CD4-positive, alpha-beta memory T cell (primary cell): ENCODE measurements at regions not wholly inside any gene's neighbourhood (a gene's known extent, or its start where the extent isn't known, plus 50 kb on each side); places are given as distances from the start of the nearest gene placed in this dataset.
A peak's percentile ranks its signal among the peaks of the same experiment; 100 is the strongest.
"Not testable (repeated sequence)": the region's sequence is repeated elsewhere in the genome, so short reads cannot be mapped to it uniquely, and the experiment has no call there.

ENCODE experiments used
- CTCF ChIA-PET: fragments of 350-600 bp; sonication (Branson Sonifier 250); formaldehyde crosslinking; loops from one replicate; lab custom pipeline; 2021; ENCODE audit warnings: inconsistent platforms; ENCODE audit not compliant: partially characterized antibody; lab: Charles Lee
- POLR2A ChIA-PET: fragments of 350-600 bp; sonication (Branson Sonifier 250); formaldehyde crosslinking; loops from one replicate; lab custom pipeline; 2021; ENCODE audit not compliant: partially characterized antibody; lab: Charles Lee
- DNase-seq, 5 donors: peaks; one replicate each; pipeline versions ENCODE4 v3.0.0 to v3.0.0-alpha.2; 2020 to 2022; ENCODE audit warnings: mixed read lengths in 1 of 5
- H3K27ac ChIP-seq: one replicate; pipeline ENCODE4 v1.7.0; 2013; ENCODE audit warnings: low read depth, low read length
- H3K27me3 ChIP-seq: 2 replicates; pipeline ENCODE4 v1.7.0; 2013; ENCODE audit warnings: mild to moderate bottlenecking, low read length, moderate library complexity; ENCODE audit not compliant: insufficient read depth
- H3K36me3 ChIP-seq: 2 replicates; pipeline ENCODE4 v1.7.0; 2013; ENCODE audit warnings: mild to moderate bottlenecking, low read length, moderate library complexity; ENCODE audit not compliant: insufficient read depth
- H3K4me1 ChIP-seq: 2 replicates; pipeline ENCODE4 v1.7.0; 2013; ENCODE audit warnings: mild to moderate bottlenecking, low read length, moderate library complexity; ENCODE audit not compliant: insufficient read depth
- H3K4me3 ChIP-seq, 2 donors: one replicate each; pipeline ENCODE4 v1.7.0; 2013; ENCODE audit warnings: low read length in 2 of 2, mild to moderate bottlenecking in 1 of 2
- H3K9me3 ChIP-seq, 2 donors: one replicate each; pipeline ENCODE4 v1.7.0; 2013; ENCODE audit warnings: low read length in 2 of 2, control low read depth in 1 of 2; ENCODE audit not compliant: control insufficient read depth in 1 of 2
- H3K27ac Mint-ChIP-seq, 7 donors: one replicate each; pipeline ENCODE4 v1.8.0; 2020 to 2021; ENCODE audit warnings: mixed read lengths in 7 of 7, mild to moderate bottlenecking in 6 of 7, inconsistent platforms in 3 of 7, moderate library complexity in 3 of 7
- H3K27me3 Mint-ChIP-seq, 2 donors: one replicate each; pipeline ENCODE4 v1.8.0; 2020 to 2021; ENCODE audit warnings: mixed read lengths in 2 of 2
- H3K36me3 Mint-ChIP-seq, 2 donors: one replicate each; pipeline ENCODE4 v1.8.0; 2020 to 2021; ENCODE audit warnings: mixed read lengths in 2 of 2, inconsistent platforms in 1 of 2, mild to moderate bottlenecking in 1 of 2
- H3K4me1 Mint-ChIP-seq, 4 donors: one replicate each; pipeline ENCODE4 v1.8.0; 2020 to 2021; ENCODE audit warnings: mixed read lengths in 4 of 4, mild to moderate bottlenecking in 1 of 4
- H3K4me3 Mint-ChIP-seq, 8 donors: one replicate each; pipeline ENCODE4 v1.8.0; 2020 to 2021; ENCODE audit warnings: mixed read lengths in 8 of 8, mild to moderate bottlenecking in 7 of 8, moderate library complexity in 6 of 8, inconsistent platforms in 3 of 8
- H3K9me3 Mint-ChIP-seq, 8 donors: one replicate each; pipeline ENCODE4 v1.8.0; 2020 to 2021; ENCODE audit warnings: mixed read lengths in 8 of 8, mild to moderate bottlenecking in 5 of 8, inconsistent platforms in 3 of 8, moderate library complexity in 1 of 8
- intact Hi-C: fragments of 100-400 bp; cut with micrococcal nuclease; formaldehyde crosslinking; loops from one replicate; pipeline ENCODE4 v1.15.1; 2023

- H3K36me3 ChIP-seq, H3K27ac Mint-ChIP-seq, intact Hi-C loops: not testable (repeated sequence)
These were observed 4423.6 kb upstream of the TPTE start for GRCh38 chr21:6097736-6098135.

GRCh38 chr21:6098191-6098935 lies 4423.0 kb upstream of the TPTE start:
- CTCF ChIA-PET, H3K4me1 ChIP-seq, H3K4me3 Mint-ChIP-seq, intact Hi-C loops, H3K27me3 ChIP-seq, DNase-seq, H3K36me3 ChIP-seq, POLR2A ChIA-PET, H3K27ac ChIP-seq, H3K9me3 Mint-ChIP-seq, H3K4me1 Mint-ChIP-seq, H3K9me3 ChIP-seq, H3K27ac Mint-ChIP-seq, H3K36me3 Mint-ChIP-seq, H3K4me3 ChIP-seq, H3K27me3 Mint-ChIP-seq: not testable (repeated sequence)

More at GRCh38 chr21:6097736-6098135, 4423.6 kb upstream of the TPTE start:
- H3K4me1 Mint-ChIP-seq, H3K9me3 Mint-ChIP-seq, H3K36me3 Mint-ChIP-seq, H3K4me3 Mint-ChIP-seq, H3K27me3 ChIP-seq, DNase-seq, H3K27ac ChIP-seq, H3K4me1 ChIP-seq, H3K4me3 ChIP-seq, H3K9me3 ChIP-seq, H3K27me3 Mint-ChIP-seq, POLR2A ChIA-PET, CTCF ChIA-PET: not testable (repeated sequence)

- CTCF ChIA-PET, H3K27me3 Mint-ChIP-seq, DNase-seq: not testable (repeated sequence)
These were observed 4419.8 kb upstream of the TPTE start for GRCh38 chr21:6101588-6101987.

GRCh38 chr21:6104546-6104945 lies 4416.8 kb upstream of the TPTE start:
- H3K27me3 ChIP-seq, intact Hi-C loops, H3K4me3 ChIP-seq, H3K9me3 ChIP-seq, H3K4me1 ChIP-seq, H3K4me1 Mint-ChIP-seq, DNase-seq, H3K4me3 Mint-ChIP-seq, H3K27ac Mint-ChIP-seq, H3K27ac ChIP-seq, CTCF ChIA-PET, POLR2A ChIA-PET, H3K36me3 ChIP-seq, H3K9me3 Mint-ChIP-seq, H3K27me3 Mint-ChIP-seq, H3K36me3 Mint-ChIP-seq: not testable (repeated sequence)

More at GRCh38 chr21:6101588-6101987, 4419.8 kb upstream of the TPTE start:
- H3K27me3 ChIP-seq, H3K4me1 Mint-ChIP-seq, POLR2A ChIA-PET, H3K4me3 ChIP-seq, H3K27ac Mint-ChIP-seq, H3K36me3 Mint-ChIP-seq, H3K4me1 ChIP-seq, H3K9me3 Mint-ChIP-seq, H3K36me3 ChIP-seq, H3K4me3 Mint-ChIP-seq, H3K9me3 ChIP-seq, intact Hi-C loops, H3K27ac ChIP-seq: not testable (repeated sequence)

GRCh38 chr21:6106686-6107567 lies 4414.5 kb upstream of the TPTE start:
- CTCF ChIA-PET, H3K4me3 ChIP-seq, H3K27me3 ChIP-seq, H3K4me3 Mint-ChIP-seq, H3K27me3 Mint-ChIP-seq, POLR2A ChIA-PET, H3K27ac ChIP-seq, H3K9me3 Mint-ChIP-seq, H3K36me3 ChIP-seq, H3K36me3 Mint-ChIP-seq, H3K4me1 ChIP-seq, H3K4me1 Mint-ChIP-seq, H3K27ac Mint-ChIP-seq, H3K9me3 ChIP-seq, intact Hi-C loops: not testable (repeated sequence)
- DNase-seq, result peak in 1 of 5 donors; percentile 8

GRCh38 chr21:6108894-6109293 lies 4412.5 kb upstream of the TPTE start:
- CTCF ChIA-PET, H3K4me1 ChIP-seq, H3K4me1 Mint-ChIP-seq, H3K36me3 Mint-ChIP-seq, H3K27me3 ChIP-seq, H3K27ac Mint-ChIP-seq, H3K4me3 ChIP-seq, H3K27me3 Mint-ChIP-seq, DNase-seq, H3K9me3 Mint-ChIP-seq, H3K9me3 ChIP-seq, H3K4me3 Mint-ChIP-seq, H3K27ac ChIP-seq, POLR2A ChIA-PET, intact Hi-C loops, H3K36me3 ChIP-seq: not testable (repeated sequence)

GRCh38 chr21:6109774-6110173 lies 4411.6 kb upstream of the TPTE start:
- H3K27me3 ChIP-seq, H3K4me1 Mint-ChIP-seq, H3K4me3 ChIP-seq, H3K27me3 Mint-ChIP-seq, H3K9me3 Mint-ChIP-seq, H3K36me3 ChIP-seq, CTCF ChIA-PET, POLR2A ChIA-PET, H3K4me1 ChIP-seq, H3K9me3 ChIP-seq, H3K36me3 Mint-ChIP-seq, H3K27ac ChIP-seq, intact Hi-C loops: not testable (repeated sequence)
- peak in 1 of 5 donors; percentile 13 for DNase-seq
- Mint-ChIP-seq H3K27ac (peak overlapping the region in 1 of 7 donors; percentile 17), H3K4me3 (peak overlapping the region in 1 of 8 donors; percentile 71)
